Renal pelvis (tissue), 1 donor: ENCODE measurements at regions not wholly inside any gene's neighbourhood (a gene's known extent, or its start where the extent isn't known, plus 50 kb on each side); places are given as distances from the start of the nearest gene placed in this dataset.

Source experiments
- DNase-seq: peaks from one replicate; pipeline ENCODE4 v3.0.0-alpha.2; 2013

- no peak for DNase-seq
Observed at GRCh38 chr2:6068429-6068828, 376.2 kb downstream of the SOX11 start.

GRCh38 chr2:6069381-6069780 is 377.2 kb downstream of the SOX11 start:
- DNase-seq = no peak

GRCh38 chr2:6071519-6071918 is 379.3 kb downstream of the SOX11 start:
- no peak for DNase-seq

- DNase-seq = no peak
Observed at GRCh38 chr2:6072276-6072675, 380.1 kb downstream of the SOX11 start.

GRCh38 chr2:6072768-6073167 is 380.6 kb downstream of the SOX11 start:
- no peak for DNase-seq

- no peak for DNase-seq
Observed at GRCh38 chr2:6073191-6074088, 381.3 kb downstream of the SOX11 start.

GRCh38 chr2:6074089-6074643 is 382.0 kb downstream of the SOX11 start:
- DNase-seq = no peak

GRCh38 chr2:6077585-6077984 is 385.4 kb downstream of the SOX11 start:
- DNase-seq = no peak

- DNase-seq = no peak
Observed at GRCh38 chr2:6078414-6078813, 386.2 kb downstream of the SOX11 start.

GRCh38 chr2:6079405-6079804 is 387.2 kb downstream of the SOX11 start:
- DNase-seq = no peak

GRCh38 chr2:6080932-6081753 is 389.0 kb downstream of the SOX11 start:
- no peak for DNase-seq

GRCh38 chr2:6081955-6082624 is 389.9 kb downstream of the SOX11 start:
- no peak for DNase-seq

GRCh38 chr2:6082625-6083018 is 390.4 kb downstream of the SOX11 start:
- DNase-seq = no peak

GRCh38 chr2:6083136-6083535 is 391.0 kb downstream of the SOX11 start:
- DNase-seq = no peak

- no peak for DNase-seq
Observed at GRCh38 chr2:6089474-6089873, 397.3 kb downstream of the SOX11 start.

- no peak for DNase-seq
Observed at GRCh38 chr2:6103372-6103771, 411.2 kb downstream of the SOX11 start.

- no peak for DNase-seq
Observed at GRCh38 chr2:6103949-6104348, 411.8 kb downstream of the SOX11 start.

- no peak for DNase-seq
Observed at GRCh38 chr2:6107290-6107689, 415.1 kb downstream of the SOX11 start.

GRCh38 chr2:6109831-6110230 is 417.6 kb downstream of the SOX11 start:
- no peak for DNase-seq

- DNase-seq = no peak
Observed at GRCh38 chr2:6111781-6112261, 419.6 kb downstream of the SOX11 start.

- no peak for DNase-seq
Observed at GRCh38 chr2:6113786-6114185, 421.6 kb downstream of the SOX11 start.

- no peak for DNase-seq
Observed at GRCh38 chr2:6127718-6128117, 435.5 kb downstream of the SOX11 start.
